Left renal cortex interstitium (tissue), 4 donors: ENCODE measurements at regions not wholly inside any gene's neighbourhood (a gene's known extent, or its start where the extent isn't known, plus 50 kb on each side); places are given as distances from the start of the nearest gene placed in this dataset.

ENCODE experiments used
- DNase-seq, 4 donors: peaks; one replicate each; pipeline ENCODE4 v3.0.0-alpha.2; 2013; ENCODE audit warnings: low read depth in 4 of 4, low spot score in 2 of 4, missing footprints in 1 of 4

DNA sequence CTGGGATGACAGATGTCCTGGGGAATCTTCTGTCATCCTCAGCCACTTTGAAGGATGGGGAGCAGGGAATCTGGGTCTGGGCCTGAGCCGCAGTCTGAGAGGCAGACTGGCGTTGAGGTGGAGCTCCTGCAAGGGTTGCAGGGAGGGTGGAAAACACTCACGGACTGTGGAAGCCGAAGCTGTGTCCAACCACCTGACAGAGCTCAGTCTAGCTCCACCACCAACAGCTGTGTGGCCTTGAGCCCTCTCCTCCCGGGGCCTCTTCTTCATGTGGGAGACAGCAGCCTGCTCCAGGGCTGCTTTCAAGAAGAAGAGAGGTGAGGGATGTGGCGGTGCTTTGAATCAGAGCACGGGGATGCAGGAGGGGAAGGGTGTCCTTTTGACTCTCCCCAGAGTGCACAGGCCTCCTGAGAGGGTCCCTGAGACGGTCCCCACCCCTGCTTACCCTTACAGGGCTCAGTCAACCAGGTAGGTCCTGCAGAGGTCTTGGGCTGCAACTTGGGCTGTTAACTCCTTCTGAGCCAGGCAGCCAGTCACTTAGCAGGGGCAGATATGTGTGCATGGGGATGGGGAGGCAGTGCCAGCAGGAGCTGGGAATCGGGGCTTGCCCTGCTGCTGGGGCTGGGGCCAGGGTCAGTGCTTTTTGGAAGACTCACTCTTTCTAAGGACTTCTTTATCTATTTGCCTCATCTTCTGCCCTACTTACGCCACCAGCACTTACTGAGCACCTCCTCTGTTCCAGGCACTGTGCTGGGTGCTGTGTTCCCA, 216.3 kb downstream of the PTPRU start:
- no peak for DNase-seq

DNA sequence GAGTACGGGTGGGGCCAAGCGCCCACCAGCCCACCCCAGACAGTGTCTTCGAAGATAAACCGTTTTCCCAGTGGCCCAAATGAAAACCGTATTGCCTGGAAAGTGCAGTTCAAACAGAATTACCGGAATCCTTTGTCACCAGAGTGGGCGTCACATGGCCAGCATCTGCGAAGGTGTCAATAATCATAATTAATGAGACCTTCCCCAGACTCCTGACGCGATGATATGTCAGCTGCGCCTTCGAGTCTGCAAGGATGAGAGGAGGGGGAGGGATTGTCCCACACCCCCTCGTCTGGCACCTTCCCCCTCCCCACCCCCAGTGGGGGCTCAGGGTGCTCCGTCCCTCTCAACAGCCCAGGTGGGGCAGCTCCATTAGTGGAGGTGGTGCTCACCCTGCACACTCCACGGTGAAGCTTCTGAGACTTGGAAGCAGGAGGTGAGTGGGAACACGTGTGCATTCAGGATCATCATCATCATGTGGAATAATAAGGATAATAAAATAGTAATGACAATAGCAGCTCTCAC, 215.1 kb downstream of the PTPRU start:
- DNase-seq, result no peak

- DNase-seq, result no peak
Observed at GRCh38 chr1:29450591-29450990, 214.3 kb downstream of the PTPRU start.

DNA sequence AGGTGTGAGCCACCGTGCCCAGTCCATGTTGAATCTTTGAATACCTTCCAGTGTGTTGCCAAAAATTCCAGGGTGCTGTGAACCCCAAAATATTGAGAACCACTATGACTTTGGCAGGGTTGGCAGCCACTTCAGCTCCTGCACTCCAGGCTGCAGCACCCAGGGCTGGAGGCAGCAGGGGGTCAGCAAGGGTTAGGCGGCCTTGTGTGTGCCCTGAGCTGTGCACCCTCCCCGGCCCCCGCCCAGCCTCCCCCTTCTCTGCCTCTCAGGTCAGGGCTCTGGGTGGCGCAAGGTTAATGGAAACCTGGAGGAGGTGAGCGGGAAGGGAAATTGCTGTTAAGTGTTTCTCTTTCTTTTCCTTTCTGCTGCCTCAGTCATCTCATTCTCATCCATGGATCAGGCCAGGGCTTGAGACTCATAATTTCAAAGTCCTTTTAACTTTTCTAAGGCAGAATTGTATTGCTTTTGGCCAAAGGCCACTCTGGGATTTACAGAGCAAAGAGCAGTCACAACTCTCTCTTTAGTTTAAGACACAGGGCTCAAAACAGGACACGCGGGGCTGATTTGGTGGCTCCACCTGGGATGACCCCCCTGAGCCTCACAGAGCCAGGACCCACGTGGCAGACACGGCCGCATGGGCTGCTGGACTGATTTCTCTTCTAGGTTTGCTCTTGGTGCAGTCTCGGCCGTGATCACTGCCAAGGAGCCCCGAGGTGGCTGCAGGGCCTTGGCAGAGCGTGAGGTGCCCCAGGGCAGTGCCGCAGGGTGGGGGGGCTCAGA, 212.3 kb downstream of the PTPRU start:
- no peak for DNase-seq

GRCh38 chr1:29447368-29447767, 211.0 kb downstream of the PTPRU start:
- no peak for DNase-seq

DNA sequence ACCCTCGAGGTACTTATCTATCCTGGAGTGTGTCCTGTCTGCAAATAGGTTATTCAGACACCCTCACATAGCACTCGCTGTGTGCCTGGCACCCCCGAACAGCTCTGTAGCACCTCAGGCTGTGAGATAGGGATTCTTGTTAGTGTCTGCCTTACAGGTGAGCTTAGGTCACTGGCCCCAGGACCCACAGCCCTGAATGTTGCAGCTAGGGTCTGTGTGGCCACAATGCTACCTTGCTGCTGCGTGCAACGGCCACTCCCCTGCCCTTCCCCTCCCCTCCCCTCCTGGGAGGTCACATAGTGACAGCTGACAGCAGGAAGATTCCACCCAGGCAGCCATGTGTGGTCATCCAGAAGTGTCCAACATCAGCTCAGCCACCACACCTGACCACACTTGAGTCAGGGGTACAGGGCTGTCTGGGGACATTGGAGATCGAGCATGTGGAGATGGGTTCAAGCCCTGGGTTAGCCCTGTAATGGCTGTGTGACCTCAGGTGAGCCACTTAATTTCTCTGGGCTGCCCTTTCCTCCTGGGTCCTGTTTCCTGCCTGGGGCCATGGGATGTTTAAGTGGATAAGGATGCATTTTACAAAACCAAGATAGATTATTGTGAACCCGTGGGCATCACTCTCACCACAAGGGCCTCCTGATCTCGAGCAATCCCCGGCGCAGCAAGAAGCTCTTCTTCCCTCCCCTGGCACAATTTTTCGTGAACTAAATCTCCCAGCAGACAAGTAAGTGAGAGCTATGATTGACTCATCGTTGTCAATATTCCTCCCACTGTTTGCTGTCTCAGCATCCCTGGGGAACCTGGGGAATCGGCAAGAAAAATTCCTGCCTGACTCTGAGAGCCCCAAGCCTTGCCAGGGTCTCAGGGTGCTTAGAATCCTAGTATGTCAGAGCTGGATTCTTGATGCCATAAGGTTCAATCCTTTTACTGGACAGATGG, 208.7 kb downstream of the PTPRU start:
- DNase-seq, result no peak

DNA sequence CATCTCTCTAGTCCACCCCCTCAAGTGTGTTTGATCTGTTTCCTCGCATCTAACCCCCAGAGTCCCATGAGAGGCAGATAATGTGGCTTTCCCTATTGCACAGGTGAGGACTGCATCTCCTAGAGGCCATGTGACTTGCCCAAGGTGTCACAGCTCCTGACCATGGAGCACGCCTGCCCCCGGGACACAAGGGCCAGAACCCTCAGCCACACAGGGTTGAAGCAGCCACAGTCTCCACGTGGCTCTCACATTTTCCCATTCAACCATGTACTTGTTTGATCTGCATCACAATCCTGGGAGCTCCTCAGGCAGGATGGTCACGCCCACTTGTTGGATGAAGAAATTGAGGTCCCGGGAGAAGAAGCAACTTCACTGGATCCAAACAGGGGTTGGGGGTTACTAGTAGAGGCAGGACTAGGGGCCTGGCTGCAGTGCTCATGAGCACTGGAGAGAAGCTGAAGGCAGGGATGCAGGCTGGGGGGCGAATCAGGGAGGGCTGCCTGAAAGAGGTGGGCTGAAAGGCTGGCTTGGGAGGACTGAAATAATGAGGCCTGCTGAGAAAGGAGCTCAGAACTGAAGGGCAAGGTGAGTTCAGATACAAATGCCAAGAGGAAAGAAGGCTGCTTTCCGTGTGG, 207.9 kb downstream of the PTPRU start:
- no peak for DNase-seq

- DNase-seq, result no peak
Observed at GRCh38 chr1:29441916-29442668, 205.8 kb downstream of the PTPRU start.

- DNase-seq, result no peak
Observed at GRCh38 chr1:29439615-29440014, 203.3 kb downstream of the PTPRU start.

GRCh38 chr1:29438991-29439390, 202.7 kb downstream of the PTPRU start:
- DNase-seq, result no peak

GRCh38 chr1:29437946-29438345, 201.6 kb downstream of the PTPRU start:
- no peak for DNase-seq

DNA sequence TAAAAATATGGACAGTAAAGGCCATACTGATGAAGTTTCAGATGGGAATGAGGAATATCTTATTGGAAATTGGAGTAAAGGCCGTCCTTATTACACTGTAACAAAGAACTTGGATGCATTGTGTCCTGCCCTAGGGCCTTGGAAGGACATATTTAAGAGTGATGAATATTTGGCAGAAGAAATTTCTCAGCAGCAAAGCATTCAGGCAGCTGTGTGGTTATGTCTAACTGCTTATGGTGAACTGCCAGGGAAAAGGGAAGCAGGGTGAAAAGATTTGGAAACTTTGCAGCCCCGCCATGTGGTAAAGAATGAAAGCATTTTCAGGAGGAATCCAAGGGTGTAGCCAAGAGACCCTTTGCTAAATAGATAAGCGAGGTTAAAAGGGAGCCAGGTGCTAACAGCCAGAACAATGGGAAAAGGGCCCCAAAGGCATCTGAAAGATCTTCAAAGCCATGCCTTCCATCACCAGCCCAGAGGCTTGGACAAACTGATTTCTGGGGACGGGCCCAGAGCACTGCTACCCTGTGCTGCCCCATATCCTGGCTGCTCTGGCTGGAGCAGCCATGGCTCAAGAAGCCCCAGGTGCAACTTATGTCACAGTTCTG, 200.0 kb downstream of the PTPRU start:
- DNase-seq, result no peak

DNA sequence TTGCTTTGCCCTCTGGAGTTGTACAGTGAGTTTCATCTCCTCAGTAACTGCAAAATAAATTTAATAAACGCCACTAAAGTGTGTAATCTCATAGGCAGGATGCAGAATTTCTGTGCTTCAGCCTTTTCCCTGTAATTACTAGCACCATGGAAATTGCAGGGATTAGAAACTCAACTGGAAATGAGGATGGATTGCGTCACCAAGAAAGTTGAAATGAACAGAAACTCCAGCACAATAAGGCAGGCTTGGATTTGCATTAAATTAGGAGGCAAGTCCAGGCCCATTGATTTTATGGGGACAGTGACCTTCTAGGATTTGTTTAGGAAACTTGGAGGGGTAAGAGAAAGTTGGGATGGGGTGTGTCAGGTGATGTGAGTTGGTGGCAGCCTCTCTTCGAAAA, 197.5 kb downstream of the PTPRU start:
- DNase-seq, result no peak

DNA sequence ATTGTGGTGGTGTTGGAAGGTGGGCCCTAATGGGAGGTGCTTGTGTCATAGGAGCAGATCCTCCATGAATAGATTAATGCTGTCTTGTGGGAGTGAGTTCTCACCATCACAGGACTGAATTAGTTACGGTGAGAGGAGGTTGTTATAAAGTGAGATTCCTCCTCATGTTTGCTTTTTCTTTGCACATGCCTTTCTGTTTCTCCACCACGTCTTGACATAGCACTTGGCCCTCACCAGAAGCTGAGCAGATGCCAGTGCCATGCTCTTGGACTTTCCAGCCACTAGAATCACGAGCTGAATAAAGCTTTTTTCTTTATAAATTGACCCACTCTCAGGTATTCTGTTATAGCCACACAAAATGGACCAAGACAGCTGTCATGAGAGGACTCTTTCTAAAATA, 194.8 kb downstream of the PTPRU start:
- no peak for DNase-seq

DNA sequence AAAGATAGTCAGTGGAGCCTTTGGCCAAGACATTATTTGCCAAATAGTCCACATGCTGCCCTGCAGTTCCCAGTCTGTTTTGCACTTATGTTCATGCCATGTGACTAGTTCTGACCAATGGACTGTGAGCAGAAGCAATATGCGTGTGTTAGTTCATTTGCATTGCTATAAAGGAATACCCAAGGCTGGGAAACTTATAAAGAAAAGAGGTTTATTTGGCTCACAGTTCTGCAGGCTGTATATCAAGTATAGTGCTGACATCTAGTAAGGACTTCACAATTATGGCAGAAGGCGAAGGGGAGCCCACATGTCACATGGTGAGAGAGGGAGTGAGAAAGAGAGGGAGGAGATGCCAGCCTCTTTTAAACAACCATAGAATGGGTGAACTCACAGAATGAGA, 193.3 kb downstream of the PTPRU start:
- DNase-seq, result no peak

GRCh38 chr1:29428997-29429396, 192.7 kb downstream of the PTPRU start:
- DNase-seq, result no peak

DNA sequence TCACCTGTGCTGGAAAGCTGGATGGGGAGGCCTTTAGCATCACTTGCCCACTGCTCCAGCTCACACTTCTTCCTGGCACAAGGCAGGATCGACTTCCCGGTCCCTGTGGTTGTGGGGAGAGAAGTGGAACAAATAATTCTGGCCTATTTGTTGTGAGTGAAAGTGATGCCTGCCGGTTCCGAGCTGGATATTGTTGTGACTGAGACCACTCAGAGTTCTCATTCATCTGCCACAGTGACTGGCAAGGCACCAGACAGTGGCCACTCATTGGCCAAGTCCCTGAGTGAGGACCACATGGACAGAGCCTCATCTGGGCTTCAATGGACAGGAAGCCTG, 191.9 kb downstream of the PTPRU start:
- DNase-seq, result no peak

DNA sequence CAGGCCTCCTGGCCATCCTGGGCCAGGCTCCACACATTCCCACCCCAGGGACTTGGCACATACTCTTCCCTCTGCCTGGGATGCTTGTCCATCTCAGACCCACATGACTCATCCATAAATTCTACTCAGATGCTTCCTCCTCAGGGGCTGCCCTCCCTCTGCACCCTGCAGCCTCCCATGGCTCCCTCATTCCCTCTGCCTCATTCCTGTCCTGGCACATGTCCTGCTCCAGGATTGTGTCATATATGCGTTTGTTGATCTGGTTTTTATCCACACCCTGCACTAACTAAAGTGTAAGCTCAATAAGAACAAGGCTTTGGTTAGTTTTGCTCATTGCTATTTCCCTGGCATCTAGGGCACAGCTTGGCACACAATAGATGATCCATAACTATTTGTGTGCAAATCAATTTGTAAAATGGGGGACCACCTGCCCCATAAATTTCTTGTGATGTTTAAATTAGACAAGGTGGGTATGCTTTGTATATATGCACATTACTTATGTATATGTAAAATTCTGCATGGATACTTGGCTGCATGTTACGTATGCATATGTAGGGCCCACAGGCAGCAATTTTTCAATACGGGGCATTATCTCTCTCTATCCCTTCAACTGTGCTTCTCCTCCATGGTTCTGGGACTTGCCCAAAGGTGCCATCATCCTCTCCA, 191.4 kb downstream of the PTPRU start:
- no peak for DNase-seq
